HG02588 (cell line): ENCODE measurements at regions not wholly inside any gene's neighbourhood (a gene's known extent, or its start where the extent isn't known, plus 50 kb on each side); places are given as distances from the start of the nearest gene placed in this dataset.
A peak's percentile ranks its signal among the peaks of the same experiment; 100 is the strongest.
"Not testable (repeated sequence)": the region's sequence is repeated elsewhere in the genome, so short reads cannot be mapped to it uniquely, and the experiment has no call there.

ENCODE experiments used
- ATAC-seq: cut with Tn5 transposase; IDR thresholded peaks from one replicate; pipeline ENCODE4 v1.9.1; 2021; ENCODE audit warnings: mild to moderate bottlenecking, moderate library complexity; ENCODE audit not compliant: unreplicated experiment

DNA sequence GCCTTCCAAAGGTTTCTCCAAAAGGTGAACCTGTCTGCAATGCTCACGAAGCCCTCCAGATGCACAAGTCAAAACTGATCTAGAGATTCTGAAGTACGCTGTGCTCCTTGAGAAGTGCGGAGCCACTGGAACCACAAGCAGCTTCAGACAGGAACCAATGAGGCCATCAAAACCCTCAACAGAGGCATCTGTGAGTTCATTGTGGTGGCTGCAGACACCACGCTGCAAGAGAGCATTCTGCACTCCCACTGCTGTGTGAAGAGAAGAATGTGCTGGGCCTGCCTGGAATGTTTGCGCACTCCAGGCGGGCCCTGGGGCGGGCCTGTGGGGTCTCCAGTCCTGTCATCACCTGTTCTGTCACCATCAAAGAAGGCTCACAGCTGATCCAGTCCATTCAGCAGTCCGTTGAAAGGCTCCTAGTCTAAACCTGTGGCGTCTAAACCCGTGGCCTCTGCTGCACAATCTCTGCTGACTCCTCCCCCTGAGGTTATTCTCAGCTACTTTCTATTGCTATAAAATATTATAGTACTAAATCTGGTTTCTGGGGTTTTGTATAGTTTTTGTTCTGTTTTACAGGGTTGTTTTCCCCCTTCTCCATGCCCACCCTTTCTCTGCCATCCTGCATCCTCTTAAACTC is 111.6 kb downstream of the PPIAL4A start:
- not testable (repeated sequence) for ATAC-seq

GRCh38 chr1:121003230-121003629 is 113.7 kb downstream of the PPIAL4A start:
- ATAC-seq: not testable (repeated sequence)

DNA sequence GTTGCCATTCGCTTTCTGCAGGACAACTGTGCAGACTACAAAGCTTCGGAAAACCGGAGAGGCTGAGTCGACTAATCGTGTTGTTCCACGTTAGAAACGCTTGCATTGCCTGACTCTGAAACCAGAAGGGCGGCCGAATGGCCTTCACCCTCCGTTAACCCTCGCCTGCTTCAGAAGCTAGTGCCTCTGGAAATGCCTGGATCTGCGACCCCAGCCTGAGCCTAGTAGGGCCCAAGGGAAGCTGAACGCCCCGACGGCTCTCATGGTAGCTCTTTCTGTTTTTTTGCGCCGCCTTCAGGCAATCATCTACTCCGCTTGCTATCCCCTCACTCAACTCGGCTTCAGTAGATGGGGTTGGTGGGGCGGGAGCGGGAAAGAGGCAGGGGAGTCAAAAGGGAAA is 117.3 kb downstream of the PPIAL4A start:
- ATAC-seq: not testable (repeated sequence)

DNA sequence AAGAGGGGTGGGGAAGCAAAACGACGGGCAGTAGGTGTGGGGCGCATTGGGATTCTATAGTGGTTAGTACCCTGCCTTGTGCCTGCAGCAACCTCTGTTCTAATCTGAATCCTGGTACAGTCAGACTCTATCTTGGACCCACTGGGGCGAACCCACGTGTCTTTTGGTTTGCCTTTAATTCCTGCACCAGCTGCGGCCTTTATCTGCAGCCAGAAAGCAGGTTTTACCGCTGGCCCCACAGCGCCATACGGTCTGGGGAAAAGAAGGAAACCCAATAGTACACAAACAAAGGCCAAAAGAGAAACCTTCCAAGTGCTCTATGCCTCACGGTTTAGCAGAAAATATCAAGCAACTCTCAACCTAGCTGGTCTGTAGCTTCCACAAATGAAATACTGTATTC is 118.2 kb downstream of the PPIAL4A start:
- not testable (repeated sequence) for ATAC-seq

DNA sequence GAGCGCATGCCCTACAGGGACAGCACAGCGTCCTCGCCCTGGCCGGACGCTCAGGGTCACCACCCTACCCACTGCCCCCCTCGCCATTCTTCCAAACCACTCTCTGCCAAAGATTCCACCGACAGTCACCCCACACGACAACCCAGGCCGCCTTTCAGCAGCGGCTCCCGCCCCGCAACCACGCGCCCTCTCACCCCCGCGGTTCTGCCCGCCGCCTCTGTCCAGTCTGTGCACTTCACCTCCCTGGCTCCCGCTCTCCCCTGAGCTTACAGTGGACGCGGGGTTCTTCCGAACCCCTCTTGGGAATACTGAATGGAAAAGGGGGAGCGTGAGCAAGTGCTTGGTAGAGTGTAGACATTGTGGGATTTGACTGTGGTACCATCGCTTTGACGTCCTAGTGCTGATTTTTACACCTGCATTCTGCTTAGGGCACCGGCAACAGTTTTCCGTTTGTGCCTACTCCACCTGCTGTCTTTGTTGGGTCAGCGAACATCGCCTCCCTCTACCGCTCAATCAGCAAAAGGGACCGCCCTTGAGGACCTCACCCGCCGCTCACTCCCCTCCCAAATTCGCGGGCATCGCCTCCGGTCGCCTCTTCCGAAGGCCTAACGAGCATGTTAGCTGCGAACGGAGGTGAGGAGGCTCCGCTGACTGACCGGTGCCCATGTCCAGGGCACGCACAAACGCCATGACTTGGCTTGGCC is 119.1 kb downstream of the PPIAL4A start:
- ATAC-seq: not testable (repeated sequence)

DNA sequence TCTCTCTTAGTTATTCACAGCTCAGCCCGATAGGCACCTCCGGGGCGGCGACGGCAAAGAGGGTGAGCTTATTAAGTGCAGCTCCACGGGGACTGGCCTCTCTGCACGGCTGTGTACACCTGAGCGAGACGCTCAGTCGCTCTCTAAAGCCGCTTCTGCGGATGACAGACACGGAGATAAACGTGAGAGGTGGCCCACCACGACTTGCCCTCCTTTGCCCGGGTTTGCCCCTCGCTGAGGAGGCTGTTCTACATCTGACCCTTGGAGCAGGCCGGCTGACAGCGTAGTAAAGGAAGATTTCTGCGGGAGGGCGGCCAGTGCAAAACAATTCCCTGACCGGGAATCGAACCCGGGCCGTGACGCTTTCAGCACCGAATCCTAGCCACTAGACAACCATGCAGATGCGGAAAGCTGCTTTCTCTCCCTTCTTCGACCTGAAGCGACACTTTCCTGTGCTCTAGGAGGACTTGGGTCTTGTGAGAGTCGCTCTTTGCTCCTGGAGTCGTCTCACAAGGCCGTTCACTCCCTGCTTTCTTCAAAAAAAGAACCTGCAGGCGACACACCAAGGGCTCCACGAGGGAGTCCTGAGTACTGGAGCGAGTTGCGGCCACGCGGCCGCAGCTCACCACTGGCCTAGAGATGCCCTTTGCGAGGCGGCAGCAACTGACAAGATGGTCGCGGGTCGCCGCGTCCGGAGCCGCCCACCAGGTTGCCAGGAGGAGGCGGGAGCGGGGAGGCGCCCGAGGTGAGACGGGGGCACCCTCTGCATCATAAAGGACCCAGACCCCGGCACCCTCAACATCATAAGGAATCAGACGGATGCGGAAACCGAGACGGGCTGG is 119.9 kb downstream of the PPIAL4A start:
- ATAC-seq: not testable (repeated sequence)

DNA sequence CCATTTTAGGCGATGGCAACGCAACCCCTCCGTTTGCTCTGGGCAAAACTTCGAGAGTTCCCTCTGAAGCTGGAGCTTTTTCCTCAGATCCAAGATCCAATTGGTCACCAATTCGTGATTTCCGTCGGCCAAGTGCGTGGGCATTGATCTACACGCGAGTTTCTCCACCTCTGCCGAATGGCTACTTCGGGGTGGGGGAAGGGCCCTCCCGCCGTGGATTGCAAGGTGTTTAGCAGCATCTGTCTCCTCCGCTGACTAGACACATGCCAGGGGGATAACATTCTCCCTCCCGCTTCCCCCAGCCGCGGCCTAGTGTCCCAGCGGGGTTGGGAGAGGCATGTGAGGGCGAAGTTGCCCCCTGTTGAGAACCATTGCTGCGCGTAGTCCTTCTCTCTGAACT is 120.6 kb downstream of the PPIAL4A start:
- ATAC-seq: not testable (repeated sequence)

DNA sequence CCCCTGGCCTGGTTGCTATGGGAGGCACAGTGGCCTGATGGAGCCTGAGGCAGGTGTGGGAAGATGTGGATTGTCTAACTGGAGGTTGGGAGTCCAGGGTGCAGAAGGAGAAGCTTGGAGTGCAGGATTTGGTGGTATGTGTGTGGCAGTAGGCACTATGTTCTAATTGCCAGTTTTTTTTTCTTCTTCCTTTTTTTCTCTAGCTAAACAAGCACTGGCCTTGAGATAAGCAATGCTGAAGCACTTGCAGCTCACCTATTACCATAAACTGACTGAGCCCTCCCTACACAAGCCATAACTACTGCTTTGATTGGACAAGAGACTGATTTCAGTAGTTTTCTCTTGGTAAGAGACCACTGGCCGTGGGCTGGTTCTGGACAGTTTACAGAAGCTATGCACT is 123.6 kb downstream of the PPIAL4A start:
- not testable (repeated sequence) for ATAC-seq

- peak; percentile 76 for ATAC-seq
Observed at GRCh38 chr1:121016182-121017028, 126.8 kb downstream of the PPIAL4A start.

GRCh38 chr1:121019715-121020349 is 130.3 kb downstream of the PPIAL4A start:
- peak; percentile 50 for ATAC-seq

GRCh38 chr1:121020350-121021236 is 131.0 kb downstream of the PPIAL4A start:
- not testable (repeated sequence) for ATAC-seq

GRCh38 chr1:121021716-121022115 is 132.1 kb downstream of the PPIAL4A start:
- not testable (repeated sequence) for ATAC-seq

DNA sequence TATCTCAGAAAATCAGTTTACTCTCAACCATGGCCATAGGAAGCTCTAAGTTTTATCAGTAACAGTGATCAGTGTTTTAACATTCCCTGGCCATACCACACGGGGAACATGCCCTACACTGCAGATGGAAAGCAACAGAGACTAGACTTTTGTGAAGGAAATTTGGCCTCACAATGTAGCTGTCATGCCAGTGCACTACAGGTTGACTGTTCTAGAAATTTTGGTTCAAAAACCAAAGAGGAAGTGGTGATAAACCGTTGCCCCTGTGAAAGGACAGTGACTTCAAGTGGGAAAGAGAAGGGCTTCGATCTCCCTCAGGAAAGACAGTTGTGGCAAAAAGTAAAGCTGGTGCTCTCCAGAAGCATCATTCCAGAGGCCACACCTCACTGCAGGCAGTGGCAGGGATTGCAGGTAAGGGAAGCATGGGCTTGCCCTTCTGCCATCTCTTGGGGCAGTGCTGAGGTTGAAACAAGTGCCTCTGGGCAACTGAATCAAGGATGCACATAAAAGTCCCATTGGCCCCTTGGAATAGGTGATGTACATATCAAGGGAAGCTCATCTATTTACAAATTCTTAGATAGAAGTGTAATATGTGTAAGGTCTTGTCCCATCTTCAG is 143.4 kb downstream of the PPIAL4A start:
- not testable (repeated sequence) for ATAC-seq

GRCh38 chr1:121036792-121037191 is 147.2 kb downstream of the PPIAL4A start:
- ATAC-seq: not testable (repeated sequence)

- not testable (repeated sequence) for ATAC-seq
Observed at GRCh38 chr1:121040974-121041373, 143.2 kb downstream of the FAM72B start.

- not testable (repeated sequence) for ATAC-seq
Observed at GRCh38 chr1:121041497-121041896, 142.6 kb downstream of the FAM72B start.

DNA sequence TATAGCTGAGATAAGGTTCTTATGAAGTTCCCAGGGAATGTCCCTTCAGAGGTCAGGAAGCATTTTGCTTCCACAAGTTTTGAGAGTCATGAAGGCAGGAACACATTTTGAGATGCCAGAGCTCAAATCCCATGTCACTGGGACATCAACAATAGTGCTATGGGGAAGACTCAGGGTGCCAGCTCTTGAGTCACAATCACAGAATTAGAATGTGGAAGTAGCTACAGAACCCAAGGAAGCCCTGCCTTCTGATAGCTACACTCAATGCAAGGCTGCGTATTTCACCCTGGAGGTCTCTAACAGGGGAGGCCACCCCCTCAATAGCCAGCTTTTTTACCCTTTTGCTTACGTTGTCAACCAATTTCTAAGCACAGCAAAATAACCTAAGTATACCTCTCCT is 141.3 kb downstream of the FAM72B start:
- ATAC-seq: not testable (repeated sequence)

DNA sequence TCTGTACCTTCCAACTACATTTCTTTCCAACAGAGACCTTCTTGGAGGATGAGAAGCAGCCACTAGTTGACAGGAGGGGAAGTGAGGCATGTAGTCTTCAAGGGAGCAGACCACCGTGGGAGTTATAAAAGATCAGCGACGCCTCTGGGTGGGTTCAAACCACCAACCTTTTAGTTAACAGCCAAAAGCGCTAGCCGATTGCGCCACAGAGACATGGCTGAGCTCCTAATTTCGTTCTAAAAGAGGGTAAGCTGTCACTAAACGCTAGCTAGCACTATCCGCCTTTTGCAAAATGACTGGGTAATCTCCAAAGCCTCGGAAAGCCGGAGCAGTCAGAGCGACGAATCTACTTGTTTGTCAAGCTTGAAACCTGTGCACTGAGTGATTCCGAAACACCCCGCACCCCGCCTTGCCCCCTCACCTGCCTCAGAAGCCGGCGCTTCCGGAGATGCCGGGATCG is 135.8 kb downstream of the FAM72B start:
- ATAC-seq: not testable (repeated sequence)
